Activated CD8-positive, alpha-beta memory T cell treated with anti-CD3 and anti-CD28 coated beads for 36 hours (primary cell): ENCODE measurements at regions not wholly inside any gene's neighbourhood (a gene's known extent, or its start where the extent isn't known, plus 50 kb on each side); places are given as distances from the start of the nearest gene placed in this dataset.

Experiments used
- CTCF ChIA-PET: fragments of 350-600 bp; sonication (Branson Sonifier 250); formaldehyde crosslinking; loops from one replicate; lab custom pipeline; 2021; ENCODE audit warnings: antibody characterized with exemption; lab: Charles Lee
- POLR2A ChIA-PET: fragments of 350-600 bp; sonication (Branson Sonifier 250); formaldehyde crosslinking; loops from one replicate; lab custom pipeline; 2021; ENCODE audit warnings: antibody characterized with exemption; lab: Charles Lee

GRCh38 chr12:127253797-127254327 is 1013.1 kb upstream of the TMEM132C start:
- CTCF ChIA-PET: no interaction called here
- POLR2A ChIA-PET: interaction anchor here (0.6 kb wide), 1 partner anchor 448 kb away, joined by 3 read pairs; no protein-coding TSS in a partner anchor

- ChIA-PET POLR2A (no interaction called here), CTCF (no interaction called here)
These were observed 1012.5 kb upstream of the TMEM132C start for GRCh38 chr12:127254420-127254955.

- CTCF ChIA-PET: no interaction called here
- POLR2A ChIA-PET: no interaction called here
These were observed 1009.5 kb upstream of the TMEM132C start for GRCh38 chr12:127257366-127257935.

GRCh38 chr12:127260531-127260930 is 1006.4 kb upstream of the TMEM132C start:
- ChIA-PET POLR2A (no interaction called here), CTCF (no interaction called here)

- POLR2A ChIA-PET: no interaction called here
- CTCF ChIA-PET: no interaction called here
These were observed 1006.0 kb upstream of the TMEM132C start for GRCh38 chr12:127260999-127261398.

- ChIA-PET CTCF (no interaction called here), POLR2A (no interaction called here)
These were observed 1004.4 kb upstream of the TMEM132C start for GRCh38 chr12:127262615-127263014.

- ChIA-PET CTCF (no interaction called here), POLR2A (no interaction called here)
These were observed 1003.3 kb upstream of the TMEM132C start for GRCh38 chr12:127263621-127264020.

- CTCF ChIA-PET: no interaction called here
These were observed 999.8 kb upstream of the TMEM132C start for GRCh38 chr12:127267128-127267527.

GRCh38 chr12:127268213-127268612 is 998.8 kb upstream of the TMEM132C start:
- ChIA-PET CTCF (no interaction called here), POLR2A (no interaction called here)

More at GRCh38 chr12:127267128-127267527, 999.8 kb upstream of the TMEM132C start:
- POLR2A ChIA-PET: no interaction called here

GRCh38 chr12:127268706-127269425 is 998.1 kb upstream of the TMEM132C start:
- ChIA-PET CTCF (no interaction called here), POLR2A (no interaction called here)

- CTCF ChIA-PET: no interaction called here
These were observed 996.8 kb upstream of the TMEM132C start for GRCh38 chr12:127270193-127270592.

GRCh38 chr12:127271776-127272175 is 995.2 kb upstream of the TMEM132C start:
- POLR2A ChIA-PET: no interaction called here
- CTCF ChIA-PET: interaction anchor here (0.6 kb wide), 1 partner anchor 1464 kb away, joined by 3 read pairs; no protein-coding TSS in a partner anchor

More at GRCh38 chr12:127270193-127270592, 996.8 kb upstream of the TMEM132C start:
- POLR2A ChIA-PET: no interaction called here

- ChIA-PET POLR2A (no interaction called here), CTCF (no interaction called here)
These were observed 994.1 kb upstream of the TMEM132C start for GRCh38 chr12:127272864-127273263.

- POLR2A ChIA-PET: no interaction called here
- CTCF ChIA-PET: no interaction called here
These were observed 993.3 kb upstream of the TMEM132C start for GRCh38 chr12:127273626-127274025.

- CTCF ChIA-PET: no interaction called here
- POLR2A ChIA-PET: no interaction called here
These were observed 991.6 kb upstream of the TMEM132C start for GRCh38 chr12:127275416-127275815.

GRCh38 chr12:127277882-127278281 is 989.1 kb upstream of the TMEM132C start:
- CTCF ChIA-PET: no interaction called here
- POLR2A ChIA-PET: no interaction called here

- ChIA-PET CTCF (no interaction called here), POLR2A (no interaction called here)
These were observed 988.6 kb upstream of the TMEM132C start for GRCh38 chr12:127278351-127278750.

GRCh38 chr12:127280393-127281275 is 986.3 kb upstream of the TMEM132C start:
- CTCF ChIA-PET: interaction anchor here (0.8 to 1.7 kb wide), 3 partner anchors 12 to 172 kb away, joined by 3 to 4 read pairs (median 4); no protein-coding TSS in a partner anchor
- POLR2A ChIA-PET: no interaction called here

GRCh38 chr12:127282786-127283565 is 984.0 kb upstream of the TMEM132C start:
- ChIA-PET CTCF (interaction anchor here (0.7 kb wide), 1 partner anchor 211 kb away, joined by 3 read pairs; no protein-coding TSS in a partner anchor), POLR2A (no interaction called here)
